CD4-positive, alpha-beta T cell (primary cell): ENCODE measurements at regions not wholly inside any gene's neighbourhood (a gene's known extent, or its start where the extent isn't known, plus 50 kb on each side); places are given as distances from the start of the nearest gene placed in this dataset.

Experiments
- ATAC-seq: fragments of 200-7000 bp; cut with Tn5 transposase; one replicate; pipeline ENCODE4 v1.10.0; 2022; ENCODE audit warnings: mild to moderate bottlenecking; ENCODE audit not compliant: poor library complexity
- CTCF ChIA-PET: fragments of 350-600 bp; sonication (Branson Sonifier 250); formaldehyde crosslinking; loops from one replicate; lab custom pipeline; 2021; ENCODE audit warnings: antibody characterized with exemption, inconsistent platforms; lab: Charles Lee
- POLR2A ChIA-PET: fragments of 350-600 bp; sonication (Branson Sonifier 250); formaldehyde crosslinking; loops from one replicate; lab custom pipeline; 2021; ENCODE audit warnings: antibody characterized with exemption, inconsistent platforms; lab: Charles Lee
- DNase-seq, 14 experiments: peaks; one replicate each; pipeline ENCODE4 v3.0.0-alpha.2; 2013 to 2020; ENCODE audit warnings: mixed read lengths in 2 of 14
- H3K27ac ChIP-seq, 2 donors: one replicate each; pipeline versions ENCODE4 v1.5.1 to v1.7.0; 2013; ENCODE audit warnings: low read length in 2 of 2, low read depth in 1 of 2, mild to moderate bottlenecking in 1 of 2
- H3K27me3 ChIP-seq, 2 experiments: 1 replicate in 1 of 2; 2 replicates in 1 of 2; pipeline versions ENCODE4 v1.6.1 to v1.7.0; 2013; ENCODE audit warnings: low read length in 2 of 2, control low read depth in 1 of 2, mild to moderate bottlenecking in 1 of 2, moderate library complexity in 1 of 2; ENCODE audit not compliant: insufficient read depth in 2 of 2, control insufficient read depth in 1 of 2
- H3K36me3 ChIP-seq: one replicate; pipeline ENCODE4 v1.6.1; 2013; ENCODE audit warnings: low read length, control low read depth; ENCODE audit not compliant: insufficient read depth
- H3K4me1 ChIP-seq: one replicate; pipeline ENCODE4 v1.6.1; 2013; ENCODE audit warnings: low read length, control low read depth; ENCODE audit not compliant: insufficient read depth
- H3K4me3 ChIP-seq: one replicate; pipeline ENCODE4 v1.5.1; 2013; ENCODE audit warnings: mild to moderate bottlenecking, low read length, moderate library complexity
- H3K9me3 ChIP-seq, 2 experiments: 1 replicate in 1 of 2; 2 replicates in 1 of 2; pipeline versions ENCODE4 v1.6.1 to v1.7.0; 2013; ENCODE audit warnings: low read length in 2 of 2, mild to moderate bottlenecking in 2 of 2, control low read depth in 1 of 2, moderate library complexity in 1 of 2; ENCODE audit not compliant: control insufficient read depth in 1 of 2, insufficient read depth in 1 of 2
- H3K27ac Mint-ChIP-seq: one replicate; pipeline ENCODE4 v1.8.0; 2020; ENCODE audit warnings: mixed read lengths
- H3K27me3 Mint-ChIP-seq: one replicate; pipeline ENCODE4 v1.8.0; 2021; ENCODE audit warnings: mixed read lengths
- H3K36me3 Mint-ChIP-seq: one replicate; pipeline ENCODE4 v1.8.0; 2021; ENCODE audit warnings: low read depth, mixed read lengths
- H3K4me1 Mint-ChIP-seq: one replicate; pipeline ENCODE4 v1.8.0; 2021; ENCODE audit warnings: low read depth, mixed read lengths
- H3K4me3 Mint-ChIP-seq: one replicate; pipeline ENCODE4 v1.8.0; 2020; ENCODE audit warnings: mild to moderate bottlenecking, mixed read lengths
- H3K9me3 Mint-ChIP-seq: one replicate; pipeline ENCODE4 v1.8.0; 2020; ENCODE audit warnings: mixed read lengths
- intact Hi-C, 2 experiments: fragments of 100-400 bp; cut with DNase I in 1 of 2; cut with micrococcal nuclease in 1 of 2; formaldehyde crosslinking; loops; one replicate each; pipeline versions ENCODE4 v1.15.1 to v1.9.0; 2023 to 2025; cut with DNase I, micrococcal nuclease
- TF ChIP-seq, protein P1 (sequence below): fragments of 200-600 bp; IDR thresholded peaks from one replicate; pipeline ENCODE4 v1.8.0; 2022; ENCODE audit warnings: antibody characterized with exemption, mild to moderate bottlenecking

GRCh38 chr6:153231048-153231646, 100.1 kb upstream of the RGS17 start:
- Histone ChIP-seq H3K27me3 (no peaks in the 10 kb centered on the region), H3K9me3 (no peaks in the 10 kb centered on the region), H3K4me3 (no peak overlapping the region), H3K4me1 (no peaks in the 10 kb centered on the region), H3K27ac (no peak overlapping the region), H3K36me3 (no peaks in the 10 kb centered on the region)
- Mint-ChIP-seq H3K4me1 (no peaks in the 10 kb centered on the region), H3K4me3 (no peak overlapping the region), H3K9me3 (no peaks in the 10 kb centered on the region), H3K36me3 (no peaks in the 10 kb centered on the region), H3K27me3 (no peaks in the 10 kb centered on the region), H3K27ac (no peak overlapping the region)
- TF ChIP-seq, protein P1, sequence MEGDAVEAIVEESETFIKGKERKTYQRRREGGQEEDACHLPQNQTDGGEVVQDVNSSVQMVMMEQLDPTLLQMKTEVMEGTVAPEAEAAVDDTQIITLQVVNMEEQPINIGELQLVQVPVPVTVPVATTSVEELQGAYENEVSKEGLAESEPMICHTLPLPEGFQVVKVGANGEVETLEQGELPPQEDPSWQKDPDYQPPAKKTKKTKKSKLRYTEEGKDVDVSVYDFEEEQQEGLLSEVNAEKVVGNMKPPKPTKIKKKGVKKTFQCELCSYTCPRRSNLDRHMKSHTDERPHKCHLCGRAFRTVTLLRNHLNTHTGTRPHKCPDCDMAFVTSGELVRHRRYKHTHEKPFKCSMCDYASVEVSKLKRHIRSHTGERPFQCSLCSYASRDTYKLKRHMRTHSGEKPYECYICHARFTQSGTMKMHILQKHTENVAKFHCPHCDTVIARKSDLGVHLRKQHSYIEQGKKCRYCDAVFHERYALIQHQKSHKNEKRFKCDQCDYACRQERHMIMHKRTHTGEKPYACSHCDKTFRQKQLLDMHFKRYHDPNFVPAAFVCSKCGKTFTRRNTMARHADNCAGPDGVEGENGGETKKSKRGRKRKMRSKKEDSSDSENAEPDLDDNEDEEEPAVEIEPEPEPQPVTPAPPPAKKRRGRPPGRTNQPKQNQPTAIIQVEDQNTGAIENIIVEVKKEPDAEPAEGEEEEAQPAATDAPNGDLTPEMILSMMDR: peak; percentile 31
- ChIA-PET POLR2A (no interaction called here), CTCF (interaction anchor here (0.9 kb wide), 1 partner anchor 17 kb away, joined by 3 read pairs; no protein-coding TSS in a partner anchor)
- ATAC-seq: no peak
- intact Hi-C loops: no loop called here
- DNase-seq: peak in 3 of 14 experiments; percentile 7 to 13 (median 8)

GRCh38 chr6:153218184-153218792, 87.2 kb upstream of the RGS17 start:
- Mint-ChIP-seq H3K36me3 (no peaks in the 10 kb centered on the region), H3K4me1 (no peaks in the 10 kb centered on the region), H3K27me3 (no peaks in the 10 kb centered on the region), H3K4me3 (no peak overlapping the region), H3K9me3 (no peaks in the 10 kb centered on the region), H3K27ac (no peak overlapping the region)
- no peaks in the 10 kb centered on the region for H3K4me1 ChIP-seq
- H3K27me3 ChIP-seq: no peaks in the 10 kb centered on the region
- H3K27ac ChIP-seq: no peak overlapping the region
- ChIA-PET POLR2A (no interaction called here), CTCF (no interaction called here)
- intact Hi-C loops: no loop called here
- no peak for ATAC-seq
- no peaks in the 10 kb centered on the region for H3K9me3 ChIP-seq
- TF ChIP-seq, protein P1: no peak
- no peak for DNase-seq
- no peaks in the 10 kb centered on the region for H3K36me3 ChIP-seq
- H3K4me3 ChIP-seq: no peak overlapping the region

DNA sequence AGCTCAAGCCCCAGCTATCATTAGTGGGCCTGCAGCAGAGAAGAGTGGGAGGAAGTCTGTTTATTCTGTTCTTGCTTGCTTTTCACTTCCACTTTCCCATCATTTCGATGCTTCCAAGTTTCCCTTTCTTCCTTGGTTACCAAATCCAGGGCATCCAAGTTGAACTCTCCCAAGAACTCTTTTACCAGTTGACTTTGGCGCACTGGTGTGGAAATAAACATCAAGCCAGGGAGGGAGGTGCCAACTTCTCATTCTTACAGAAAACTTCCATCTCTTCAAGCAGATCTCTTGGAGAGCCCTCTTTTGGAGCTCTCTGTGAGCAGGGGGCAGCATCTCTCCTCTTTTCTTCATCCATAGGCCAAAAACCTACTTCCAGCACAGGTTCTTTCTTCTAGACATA, 85.7 kb upstream of the RGS17 start:
- no peaks in the 10 kb centered on the region for H3K9me3 ChIP-seq
- H3K9me3 Mint-ChIP-seq: no peaks in the 10 kb centered on the region
- H3K36me3 Mint-ChIP-seq: no peaks in the 10 kb centered on the region
- intact Hi-C loops: no loop called here
- H3K4me1 Mint-ChIP-seq: no peaks in the 10 kb centered on the region
- CTCF ChIA-PET: no interaction called here
- H3K36me3 ChIP-seq: no peaks in the 10 kb centered on the region
- TF ChIP-seq, protein P1: no peak
- no peaks in the 10 kb centered on the region for H3K4me1 ChIP-seq
- POLR2A ChIA-PET: no interaction called here
- no peak overlapping the region for H3K4me3 Mint-ChIP-seq
- no peak overlapping the region for H3K4me3 ChIP-seq
- no peak for ATAC-seq
- no peak overlapping the region for H3K27ac Mint-ChIP-seq
- DNase-seq: no peak
- no peak overlapping the region for H3K27ac ChIP-seq
- H3K27me3 ChIP-seq: no peaks in the 10 kb centered on the region
- no peaks in the 10 kb centered on the region for H3K27me3 Mint-ChIP-seq
